Fibroblast of skin of left quadriceps (primary cell): ENCODE measurements at regions not wholly inside any gene's neighbourhood (a gene's known extent, or its start where the extent isn't known, plus 50 kb on each side); places are given as distances from the start of the nearest gene placed in this dataset.

ENCODE experiments used
- DNase-seq, 2 experiments: peaks; one replicate each; pipeline ENCODE4 v3.0.0-alpha.2; 2013; ENCODE audit warnings: low read depth in 2 of 2

GRCh38 chr6:160899671-160900430 is 91.7 kb upstream of the MAP3K4 start:
- no peak for DNase-seq

GRCh38 chr6:160911949-160912348 is 79.6 kb upstream of the MAP3K4 start:
- DNase-seq = no peak

GRCh38 chr6:160912411-160912810 is 79.2 kb upstream of the MAP3K4 start:
- DNase-seq = no peak

GRCh38 chr6:160917572-160917971 is 74.0 kb upstream of the MAP3K4 start:
- no peak for DNase-seq

GRCh38 chr6:160919723-160920440 is 71.7 kb upstream of the MAP3K4 start:
- peak; percentile 82 to 84 for DNase-seq

GRCh38 chr6:160921095-160921494 is 70.5 kb upstream of the MAP3K4 start:
- no peak for DNase-seq

- no peak for DNase-seq
These were observed 65.0 kb upstream of the MAP3K4 start for GRCh38 chr6:160926281-160927276.

- no peak for DNase-seq
These were observed 64.2 kb upstream of the MAP3K4 start for GRCh38 chr6:160927416-160927815.

GRCh38 chr6:160929361-160929760 is 62.2 kb upstream of the MAP3K4 start:
- no peak for DNase-seq

GRCh38 chr6:160929831-160930230 is 61.7 kb upstream of the MAP3K4 start:
- no peak for DNase-seq

GRCh38 chr6:160930547-160931377 is 60.8 kb upstream of the MAP3K4 start:
- DNase-seq = peak; percentile 41 to 51

- DNase-seq = no peak
These were observed 59.9 kb upstream of the MAP3K4 start for GRCh38 chr6:160931378-160932310.

- DNase-seq = no peak
These were observed 58.3 kb upstream of the MAP3K4 start for GRCh38 chr6:160933256-160933655.

GRCh38 chr6:160934157-160934556 is 57.4 kb upstream of the MAP3K4 start:
- DNase-seq = no peak

GRCh38 chr6:160940197-160940596 is 51.4 kb upstream of the MAP3K4 start:
- DNase-seq = no peak
